BLaER1 treated with 17β-estradiol and CSF1 and Interleukin-3, amounts not matched to agents 10 nM and 100 nM (cell line): ENCODE measurements at regions not wholly inside any gene's neighbourhood (a gene's known extent, or its start where the extent isn't known, plus 50 kb on each side); places are given as distances from the start of the nearest gene placed in this dataset.

ENCODE experiments used
- H3K27ac ChIP-seq, 11 experiments: shearing (Covaris generic); formaldehyde crosslinking; 2 replicates each; pipeline ENCODE4 v1.8.1; 2022
- H3K27me3 ChIP-seq, 11 experiments: shearing (Covaris generic); formaldehyde crosslinking; 2 replicates each; pipeline ENCODE4 v1.8.1; 2022
- H3K36me3 ChIP-seq, 11 experiments: shearing (Covaris generic); formaldehyde crosslinking; 2 replicates each; pipeline ENCODE4 v1.8.1; 2022
- H3K4me1 ChIP-seq, 10 experiments: shearing (Covaris generic); formaldehyde crosslinking; 2 replicates each; pipeline ENCODE4 v1.8.1; 2022
- H3K4me2 ChIP-seq, 11 experiments: shearing (Covaris generic); formaldehyde crosslinking; 2 replicates each; pipeline ENCODE4 v1.8.1; 2022
- H3K4me3 ChIP-seq, 10 experiments: shearing (Covaris generic); formaldehyde crosslinking; 2 replicates each; pipeline ENCODE4 v1.8.1; 2022
- H3K9ac ChIP-seq, 11 experiments: shearing (Covaris generic); formaldehyde crosslinking; 2 replicates each; pipeline ENCODE4 v1.8.1; 2022
- H3K9me3 ChIP-seq, 11 experiments: shearing (Covaris generic); formaldehyde crosslinking; replicated peaks in 1 of 11; 2 replicates each; pipeline ENCODE4 v1.8.1; 2022
- H4K20me1 ChIP-seq, 11 experiments: shearing (Covaris generic); formaldehyde crosslinking; 2 replicates each; pipeline ENCODE4 v1.8.1; 2022
- Cebpa-rat ChIP-seq, 11 experiments: shearing (Covaris generic); IDR thresholded peaks; 2 replicates each; pipeline ENCODE4 v1.8.1; 2022

DNA sequence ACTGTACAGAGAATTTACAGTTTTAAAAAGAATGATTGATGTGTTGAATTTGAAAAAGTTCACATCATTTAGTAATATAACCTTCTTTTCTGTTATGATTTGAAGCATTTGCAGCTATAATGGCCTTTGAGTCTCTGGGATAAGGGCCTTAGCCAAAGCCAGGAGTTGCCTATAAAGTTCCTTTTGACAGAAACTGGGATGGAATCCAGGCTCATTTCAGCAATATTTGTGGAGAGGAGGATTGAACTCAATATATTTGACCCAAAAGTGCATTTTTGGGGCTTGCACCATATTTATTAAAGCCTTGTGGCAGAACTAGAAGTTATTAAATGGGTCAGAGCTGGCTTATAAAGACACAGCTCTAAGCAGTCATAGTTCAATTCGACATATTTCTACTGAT is 348.7 kb upstream of the EPHA3 start:
- H3K4me3 ChIP-seq = no peak overlapping the region
- H3K27ac ChIP-seq = no peak overlapping the region

GRCh38 chr3:88767746-88768145 is 339.7 kb upstream of the EPHA3 start:
- H3K27ac ChIP-seq = no peak overlapping the region
- no peak for TF ChIP-seq Cebpa-rat (IDR thresholded peaks at IDR 0.05)
- no peaks in the 10 kb centered on the region for H3K4me1 ChIP-seq
- no peaks in the 10 kb centered on the region for H3K36me3 ChIP-seq
- no peak overlapping the region for H3K4me2 ChIP-seq
- H3K4me3 ChIP-seq = no peak overlapping the region
- no peaks in the 10 kb centered on the region for H4K20me1 ChIP-seq
- H3K9me3 ChIP-seq = no peaks in the 10 kb centered on the region
- H3K27me3 ChIP-seq = no peaks in the 10 kb centered on the region
- H3K9ac ChIP-seq = no peak overlapping the region

More for the DNA sequence above, 348.7 kb upstream of the EPHA3 start:
- Histone ChIP-seq H3K9ac (no peak overlapping the region), H3K4me1 (no peaks in the 10 kb centered on the region), H3K4me2 (no peak overlapping the region), H3K9me3 (no peaks in the 10 kb centered on the region), H4K20me1 (no peaks in the 10 kb centered on the region), H3K36me3 (no peaks in the 10 kb centered on the region), H3K27me3 (no peaks in the 10 kb centered on the region)
- no peak for TF ChIP-seq Cebpa-rat (IDR thresholded peaks at IDR 0.05)

- H3K4me1 ChIP-seq = no peaks in the 10 kb centered on the region
- H3K4me2 ChIP-seq = no peak overlapping the region
- no peak overlapping the region for H3K9ac ChIP-seq
- H3K9me3 ChIP-seq = no peaks in the 10 kb centered on the region
- no peaks in the 10 kb centered on the region for H3K36me3 ChIP-seq
- no peak overlapping the region for H3K27ac ChIP-seq
- no peaks in the 10 kb centered on the region for H3K27me3 ChIP-seq
- TF ChIP-seq Cebpa-rat (IDR thresholded peaks at IDR 0.05) = no peak
- no peaks in the 10 kb centered on the region for H4K20me1 ChIP-seq
- no peak overlapping the region for H3K4me3 ChIP-seq
Observed at GRCh38 chr3:88773766-88774165, 333.7 kb upstream of the EPHA3 start.

- Histone ChIP-seq H3K27ac (no peak overlapping the region), H3K4me2 (no peak overlapping the region), H3K4me1 (no peaks in the 10 kb centered on the region), H3K4me3 (no peak overlapping the region), H3K27me3 (no peaks in the 10 kb centered on the region), H3K9ac (no peak overlapping the region), H3K36me3 (no peaks in the 10 kb centered on the region), H3K9me3 (no peaks in the 10 kb centered on the region), H4K20me1 (no peaks in the 10 kb centered on the region)
- no peak for TF ChIP-seq Cebpa-rat (IDR thresholded peaks at IDR 0.05)
Observed at GRCh38 chr3:88775026-88775690, 332.3 kb upstream of the EPHA3 start.

DNA sequence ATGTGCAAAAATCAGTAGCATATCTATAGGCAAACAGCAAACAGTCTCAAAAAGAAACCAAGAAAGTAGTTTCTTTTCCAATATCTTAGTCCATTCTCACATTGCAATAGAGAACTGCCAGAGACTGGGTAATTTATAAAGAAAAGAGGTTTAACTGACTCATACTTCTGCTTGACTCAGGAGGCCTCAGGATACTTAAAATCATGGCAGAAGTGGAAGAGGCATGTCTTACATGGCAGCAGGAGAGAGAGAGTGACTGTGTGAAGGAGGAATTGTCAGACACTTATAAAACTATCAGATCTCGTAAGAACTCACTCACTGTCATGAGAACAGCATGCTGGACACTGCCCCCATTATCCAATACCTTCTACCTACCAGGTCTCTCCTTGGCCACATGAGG is 327.9 kb upstream of the EPHA3 start:
- Histone ChIP-seq H3K9ac (no peak overlapping the region), H3K36me3 (no peaks in the 10 kb centered on the region), H3K27ac (no peak overlapping the region), H3K4me2 (no peak overlapping the region), H3K4me3 (no peak overlapping the region), H4K20me1 (no peaks in the 10 kb centered on the region), H3K4me1 (no peaks in the 10 kb centered on the region), H3K27me3 (no peaks in the 10 kb centered on the region), H3K9me3 (no peaks in the 10 kb centered on the region)
- TF ChIP-seq Cebpa-rat (IDR thresholded peaks at IDR 0.05) = no peak

DNA sequence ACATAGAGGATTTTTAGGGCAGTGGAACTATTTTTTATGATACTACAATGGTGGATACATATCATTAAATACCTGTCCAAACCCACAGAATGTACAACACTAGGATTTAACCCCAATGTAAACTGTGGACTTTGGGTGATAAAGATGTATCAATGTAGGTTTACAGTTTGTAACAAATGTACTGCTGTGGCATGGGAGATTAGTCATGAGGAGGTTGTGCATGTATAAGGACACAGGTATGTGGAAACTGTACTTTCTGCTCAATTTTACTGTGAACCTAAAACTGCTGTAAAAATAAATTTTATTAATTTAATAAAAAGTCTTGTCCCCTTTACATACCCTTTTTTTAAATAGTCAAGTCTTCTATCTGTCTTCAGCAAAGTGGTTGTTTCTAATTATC is 322.5 kb upstream of the EPHA3 start:
- no peak for TF ChIP-seq Cebpa-rat (IDR thresholded peaks at IDR 0.05)
- Histone ChIP-seq H3K4me3 (no peak overlapping the region), H4K20me1 (no peaks in the 10 kb centered on the region), H3K27me3 (no peaks in the 10 kb centered on the region), H3K4me2 (no peak overlapping the region), H3K27ac (no peak overlapping the region), H3K9me3 (no peaks in the 10 kb centered on the region), H3K9ac (no peak overlapping the region), H3K4me1 (no peaks in the 10 kb centered on the region), H3K36me3 (no peaks in the 10 kb centered on the region)

- H3K27ac ChIP-seq = no peak overlapping the region
- no peak overlapping the region for H3K4me3 ChIP-seq
- no peaks in the 10 kb centered on the region for H3K9me3 ChIP-seq
- TF ChIP-seq Cebpa-rat (IDR thresholded peaks at IDR 0.05) = no peak
- no peaks in the 10 kb centered on the region for H3K27me3 ChIP-seq
- no peaks in the 10 kb centered on the region for H3K4me1 ChIP-seq
- H3K9ac ChIP-seq = no peak overlapping the region
- H3K4me2 ChIP-seq = no peak overlapping the region
- no peaks in the 10 kb centered on the region for H3K36me3 ChIP-seq
- H4K20me1 ChIP-seq = no peaks in the 10 kb centered on the region
Observed at GRCh38 chr3:88785841-88786240, 321.6 kb upstream of the EPHA3 start.

DNA sequence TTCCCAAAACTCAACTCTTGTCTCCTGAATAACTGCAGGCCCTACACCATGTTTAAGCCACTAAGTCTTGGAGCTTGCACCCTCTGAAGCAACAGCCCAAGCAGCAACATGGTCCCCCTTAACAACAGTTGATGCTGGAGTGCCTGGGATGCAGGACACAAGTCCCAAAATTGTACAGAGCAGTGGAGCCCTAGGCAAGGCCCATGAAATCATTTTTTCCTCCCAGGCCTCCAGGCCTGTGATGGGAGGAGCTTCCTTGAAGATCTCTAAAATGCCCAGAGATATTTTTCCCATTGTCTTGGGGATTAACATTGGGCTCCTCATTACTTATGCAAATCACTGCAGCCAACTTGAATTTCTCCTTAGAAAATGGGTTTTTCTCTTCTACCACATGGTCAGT is 311.9 kb upstream of the EPHA3 start:
- TF ChIP-seq Cebpa-rat (IDR thresholded peaks at IDR 0.05) = no peak
- H3K4me3 ChIP-seq = peak overlapping the region in 1 of 10 experiments; percentile 20; a peak in 1 of 20 replicates

GRCh38 chr3:88807491-88808105 is 299.8 kb upstream of the EPHA3 start:
- Histone ChIP-seq H3K27me3 (no peaks in the 10 kb centered on the region), H3K4me3 (no peak overlapping the region), H3K36me3 (no peaks in the 10 kb centered on the region), H3K9ac (no peak overlapping the region), H4K20me1 (no peaks in the 10 kb centered on the region), H3K9me3 (no peaks in the 10 kb centered on the region), H3K4me1 (no peaks in the 10 kb centered on the region), H3K27ac (no peak overlapping the region), H3K4me2 (no peak overlapping the region)
- no peak for TF ChIP-seq Cebpa-rat (IDR thresholded peaks at IDR 0.05)

More for the DNA sequence above, 311.9 kb upstream of the EPHA3 start:
- Histone ChIP-seq H3K4me2 (no peak overlapping the region), H4K20me1 (no peaks in the 10 kb centered on the region), H3K27me3 (no peaks in the 10 kb centered on the region), H3K9me3 (peaks cover 25 to 40% (median 34%) of the 10 kb centered on the region in 11 experiments), H3K9ac (no peak overlapping the region), H3K4me1 (no peaks in the 10 kb centered on the region), H3K27ac (no peak overlapping the region), H3K36me3 (peaks cover 0 to 5% (median 0%) of the 10 kb centered on the region in 11 experiments; a peak in 1 of 22 replicates)

DNA sequence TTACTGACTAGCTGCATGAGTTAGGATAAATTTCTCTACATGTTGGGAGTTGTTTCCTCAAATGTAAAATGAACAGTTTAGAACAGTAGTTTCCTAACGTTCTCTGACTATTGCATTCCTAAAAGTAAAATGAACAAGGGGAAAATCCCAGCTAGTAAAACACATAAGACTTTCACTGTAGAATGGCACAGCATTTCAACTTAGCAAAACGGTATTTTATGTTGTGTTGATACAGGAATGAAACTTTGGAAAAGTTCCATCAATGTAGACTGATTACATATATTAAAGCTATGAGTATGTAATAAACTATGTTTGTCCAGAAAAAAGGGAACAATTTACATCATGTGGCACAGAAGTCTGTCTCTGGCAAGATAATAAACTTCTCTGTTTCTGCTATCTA is 297.4 kb upstream of the EPHA3 start:
- H3K4me3 ChIP-seq = no peak overlapping the region
- no peaks in the 10 kb centered on the region for H3K27me3 ChIP-seq
- no peak overlapping the region for H3K27ac ChIP-seq
- no peaks in the 10 kb centered on the region for H4K20me1 ChIP-seq
- H3K9ac ChIP-seq = no peak overlapping the region
- no peaks in the 10 kb centered on the region for H3K4me1 ChIP-seq
- H3K36me3 ChIP-seq = no peaks in the 10 kb centered on the region
- no peak for TF ChIP-seq Cebpa-rat (IDR thresholded peaks at IDR 0.05)
- H3K4me2 ChIP-seq = no peak overlapping the region
- no peaks in the 10 kb centered on the region for H3K9me3 ChIP-seq
